GM12874 (cell line): ENCODE measurements at regions not wholly inside any gene's neighbourhood (a gene's known extent, or its start where the extent isn't known, plus 50 kb on each side); places are given as distances from the start of the nearest gene placed in this dataset.

Experiments used
- CTCF ChIP-seq: IDR thresholded peaks from 2 replicates; pipeline ENCODE4 v1.5.1; 2011; ENCODE audit warnings: low read depth, mild to moderate bottlenecking, control low read depth, low read length, moderate library complexity; ENCODE audit not compliant: insufficient read depth

DNA sequence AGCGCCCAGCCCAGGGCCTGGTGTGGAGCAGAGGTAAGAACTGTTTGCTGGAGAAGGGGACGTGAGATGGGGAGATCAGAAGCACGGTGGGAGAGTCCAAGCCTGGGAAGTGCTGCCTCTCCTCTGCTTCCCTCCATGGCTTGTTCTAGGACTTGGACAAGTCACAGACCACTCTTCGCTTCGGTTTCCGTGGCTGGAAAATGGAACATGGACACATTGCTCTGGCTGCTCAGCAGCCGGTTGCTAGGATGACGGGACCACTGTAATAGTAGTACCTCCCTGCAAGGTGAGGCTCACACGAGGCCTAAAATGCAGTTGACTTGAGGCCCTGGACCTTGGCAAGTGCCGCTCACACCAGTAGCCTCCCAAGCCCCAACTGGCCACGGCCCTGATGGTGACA is 175.8 kb upstream of the FSTL4 start:
- no peak for TF ChIP-seq CTCF

GRCh38 chr5:133786420-133786819 is 174.1 kb upstream of the FSTL4 start:
- TF ChIP-seq CTCF: no peak

DNA sequence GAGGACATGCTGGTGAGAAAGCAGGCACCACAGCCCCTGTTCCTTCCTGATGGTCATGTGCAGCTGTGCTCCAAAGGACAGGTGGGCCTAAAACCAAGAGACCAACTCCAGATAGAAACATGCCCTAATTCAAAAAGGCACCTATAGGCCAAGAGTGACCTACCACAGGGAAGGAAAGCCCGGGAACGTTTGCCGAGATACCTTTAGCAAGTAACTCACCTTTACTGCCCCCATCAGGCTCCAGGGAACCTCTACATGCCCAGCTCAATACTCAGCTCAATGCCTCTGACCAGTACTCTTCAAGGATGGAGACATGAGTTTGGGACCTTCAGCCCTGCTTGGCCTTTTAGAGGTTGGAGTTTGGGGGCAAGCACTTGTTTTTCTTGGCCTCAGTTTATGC is 172.8 kb upstream of the FSTL4 start:
- TF ChIP-seq CTCF: no peak

- TF ChIP-seq CTCF: no peak
Observed at GRCh38 chr5:133783481-133783880, 171.1 kb upstream of the FSTL4 start.

DNA sequence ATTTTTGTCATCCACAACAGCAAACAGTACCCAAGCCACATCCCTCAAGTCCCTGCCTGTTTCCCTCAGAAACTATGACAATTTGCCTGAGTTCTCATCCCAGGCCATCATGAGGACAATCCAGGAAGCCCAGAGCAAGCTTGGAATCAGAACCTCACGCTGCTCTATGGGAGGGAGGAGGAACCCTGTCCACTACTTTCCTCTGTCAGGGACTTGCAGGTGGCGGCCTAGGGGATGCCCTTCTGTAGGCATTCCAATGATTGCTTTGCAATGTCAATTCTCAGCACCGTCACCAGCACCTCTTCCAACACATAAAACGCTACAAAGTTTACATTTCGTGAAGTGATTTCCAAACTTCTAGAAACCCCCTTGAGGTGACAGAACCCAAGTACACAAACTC is 170.4 kb upstream of the FSTL4 start:
- TF ChIP-seq CTCF: no peak

- TF ChIP-seq CTCF: no peak
Observed at GRCh38 chr5:133781436-133782225, 169.3 kb upstream of the FSTL4 start.

DNA sequence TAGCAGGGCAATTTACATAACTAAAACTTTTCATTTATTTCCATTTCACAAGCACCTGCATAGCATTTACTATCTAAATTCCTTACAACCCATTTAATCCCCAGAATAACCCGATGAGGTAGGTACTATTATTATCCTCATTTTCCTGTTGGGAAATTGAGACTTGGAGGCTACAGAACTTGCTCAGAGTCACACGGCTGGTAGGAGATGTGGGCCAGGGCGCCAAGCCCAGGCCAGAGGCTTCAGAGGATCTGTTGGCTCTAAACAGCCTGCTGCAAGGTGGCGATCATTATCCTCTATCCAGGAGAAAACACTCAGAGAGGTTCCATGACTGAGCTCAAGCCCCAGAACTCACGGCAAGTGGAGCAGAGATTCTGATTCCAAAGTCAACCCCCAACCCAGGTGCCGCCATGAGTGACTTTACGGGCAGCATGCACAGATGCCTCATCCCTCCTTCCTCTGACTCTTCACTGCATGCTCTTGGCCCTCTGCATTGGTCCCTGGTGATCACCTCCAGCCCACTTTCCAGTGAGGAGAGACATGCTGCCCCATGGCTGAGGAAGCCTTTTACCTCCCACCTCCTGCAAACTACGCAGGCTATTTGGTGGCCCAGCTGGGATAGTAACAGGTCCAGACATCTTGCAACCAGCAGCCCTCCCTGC is 168.4 kb upstream of the FSTL4 start:
- TF ChIP-seq CTCF: no peak
